ENCODE measurements at regions not wholly inside any gene's neighbourhood (a gene's known extent, or its start where the extent isn't known, plus 50 kb on each side); places are given as distances from the start of the nearest gene placed in this dataset.

DNA sequence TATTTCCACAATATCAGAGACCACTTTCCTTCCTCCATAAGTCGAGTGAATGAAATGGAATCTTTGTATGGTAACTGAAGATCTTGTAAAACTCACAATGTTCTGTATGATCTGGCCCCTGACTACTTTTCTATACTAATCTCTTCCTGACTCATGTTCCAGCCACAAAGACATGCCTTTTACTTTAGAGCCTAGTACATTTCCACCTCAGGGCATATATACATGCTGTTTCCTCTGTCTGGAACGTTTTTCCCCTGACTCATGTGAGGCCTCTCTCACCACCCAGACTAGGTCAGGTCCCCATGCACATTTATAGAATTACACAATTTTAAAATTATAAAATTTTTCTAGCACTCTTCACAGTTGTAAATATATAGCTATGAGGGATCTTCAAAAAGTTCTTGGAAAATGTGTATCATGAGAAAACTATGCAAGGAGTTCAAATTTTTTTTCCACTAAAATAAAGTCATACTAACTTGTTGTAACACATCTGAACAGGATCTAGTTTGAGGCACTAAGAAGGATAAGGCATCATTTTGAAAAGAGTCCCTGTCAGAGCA, 208.8 kb downstream of the SH2D1A start:
- TF ChIP-seq, protein P1, sequence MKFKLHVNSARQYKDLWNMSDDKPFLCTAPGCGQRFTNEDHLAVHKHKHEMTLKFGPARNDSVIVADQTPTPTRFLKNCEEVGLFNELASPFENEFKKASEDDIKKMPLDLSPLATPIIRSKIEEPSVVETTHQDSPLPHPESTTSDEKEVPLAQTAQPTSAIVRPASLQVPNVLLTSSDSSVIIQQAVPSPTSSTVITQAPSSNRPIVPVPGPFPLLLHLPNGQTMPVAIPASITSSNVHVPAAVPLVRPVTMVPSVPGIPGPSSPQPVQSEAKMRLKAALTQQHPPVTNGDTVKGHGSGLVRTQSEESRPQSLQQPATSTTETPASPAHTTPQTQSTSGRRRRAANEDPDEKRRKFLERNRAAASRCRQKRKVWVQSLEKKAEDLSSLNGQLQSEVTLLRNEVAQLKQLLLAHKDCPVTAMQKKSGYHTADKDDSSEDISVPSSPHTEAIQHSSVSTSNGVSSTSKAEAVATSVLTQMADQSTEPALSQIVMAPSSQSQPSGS (IDR thresholded peaks at IDR 0.05; ENCODE audit: low read length): no peak
- no peak for TF ChIP-seq TAF7 (optimal IDR thresholded peaks at IDR 0.05; ENCODE audit: borderline replicate concordance, low read depth, low read length)
- no peak for TF ChIP-seq POLR2A (IDR thresholded peaks at IDR 0.05; ENCODE audit: control extremely low read depth in 1 of 2, low read depth in 2 of 2, low read length in 2 of 2)
- no peak for TF ChIP-seq HDAC6 (IDR thresholded peaks at IDR 0.05; ENCODE audit: low read depth, low read length)
- no peak for TF ChIP-seq POLR2AphosphoS5 (IDR thresholded peaks at IDR 0.05; ENCODE audit: low read depth, low read length)

Data from H1 (cell line).